ENCODE measurements at regions not wholly inside any gene's neighbourhood (a gene's known extent, or its start where the extent isn't known, plus 50 kb on each side); places are given as distances from the start of the nearest gene placed in this dataset.

DNA sequence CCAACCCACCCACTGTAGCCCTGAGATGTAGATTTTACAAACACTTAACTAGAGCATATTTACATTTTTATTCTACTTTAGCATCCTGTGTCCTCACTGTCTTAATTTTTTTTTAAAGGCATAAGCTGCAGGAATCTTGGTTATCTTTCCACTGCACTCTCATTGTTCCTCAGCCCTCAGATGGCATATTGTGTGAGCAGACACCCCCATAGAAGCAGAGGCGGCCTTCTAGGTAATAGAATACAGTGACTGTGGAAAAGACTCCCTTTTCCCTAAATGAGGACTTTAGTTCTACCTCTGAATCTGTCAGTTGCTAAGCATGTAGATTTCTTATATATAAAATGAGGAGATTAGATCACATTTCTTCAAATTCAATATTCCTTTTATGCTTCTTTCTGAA lies 543.5 kb upstream of the SPHKAP start:
- no peak overlapping the region for H3K27ac ChIP-seq
- H3K4me3 ChIP-seq: no peak overlapping the region
- TF ChIP-seq, protein P1, sequence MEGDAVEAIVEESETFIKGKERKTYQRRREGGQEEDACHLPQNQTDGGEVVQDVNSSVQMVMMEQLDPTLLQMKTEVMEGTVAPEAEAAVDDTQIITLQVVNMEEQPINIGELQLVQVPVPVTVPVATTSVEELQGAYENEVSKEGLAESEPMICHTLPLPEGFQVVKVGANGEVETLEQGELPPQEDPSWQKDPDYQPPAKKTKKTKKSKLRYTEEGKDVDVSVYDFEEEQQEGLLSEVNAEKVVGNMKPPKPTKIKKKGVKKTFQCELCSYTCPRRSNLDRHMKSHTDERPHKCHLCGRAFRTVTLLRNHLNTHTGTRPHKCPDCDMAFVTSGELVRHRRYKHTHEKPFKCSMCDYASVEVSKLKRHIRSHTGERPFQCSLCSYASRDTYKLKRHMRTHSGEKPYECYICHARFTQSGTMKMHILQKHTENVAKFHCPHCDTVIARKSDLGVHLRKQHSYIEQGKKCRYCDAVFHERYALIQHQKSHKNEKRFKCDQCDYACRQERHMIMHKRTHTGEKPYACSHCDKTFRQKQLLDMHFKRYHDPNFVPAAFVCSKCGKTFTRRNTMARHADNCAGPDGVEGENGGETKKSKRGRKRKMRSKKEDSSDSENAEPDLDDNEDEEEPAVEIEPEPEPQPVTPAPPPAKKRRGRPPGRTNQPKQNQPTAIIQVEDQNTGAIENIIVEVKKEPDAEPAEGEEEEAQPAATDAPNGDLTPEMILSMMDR (IDR thresholded peaks at IDR 0.05): no peak
- no peak for DNase-seq (ENCODE audit: low spot score)

DNA sequence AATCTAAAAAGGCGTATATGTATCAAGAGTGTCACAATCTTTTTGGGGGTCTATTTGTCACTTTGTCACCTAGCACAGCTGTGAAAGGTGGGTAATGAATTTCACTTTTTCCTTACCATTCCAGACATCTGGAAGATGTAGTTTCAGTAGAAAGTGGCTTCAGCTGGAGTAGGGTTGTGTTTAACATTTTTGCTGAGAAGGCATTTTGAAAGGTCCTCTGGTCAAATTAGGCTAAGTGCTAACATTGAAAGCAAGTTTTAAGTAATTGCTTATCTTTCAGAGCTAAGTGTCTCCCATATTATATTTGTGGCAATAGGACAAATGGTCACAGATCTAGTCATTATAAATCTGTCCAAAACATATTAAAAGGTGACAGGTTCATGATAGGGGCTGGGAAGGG lies 542.1 kb upstream of the SPHKAP start:
- no peak for DNase-seq (ENCODE audit: low spot score)
- TF ChIP-seq, protein P1 (IDR thresholded peaks at IDR 0.05): no peak
- Histone ChIP-seq H3K27ac (no peak overlapping the region), H3K4me3 (no peak overlapping the region)

DNA sequence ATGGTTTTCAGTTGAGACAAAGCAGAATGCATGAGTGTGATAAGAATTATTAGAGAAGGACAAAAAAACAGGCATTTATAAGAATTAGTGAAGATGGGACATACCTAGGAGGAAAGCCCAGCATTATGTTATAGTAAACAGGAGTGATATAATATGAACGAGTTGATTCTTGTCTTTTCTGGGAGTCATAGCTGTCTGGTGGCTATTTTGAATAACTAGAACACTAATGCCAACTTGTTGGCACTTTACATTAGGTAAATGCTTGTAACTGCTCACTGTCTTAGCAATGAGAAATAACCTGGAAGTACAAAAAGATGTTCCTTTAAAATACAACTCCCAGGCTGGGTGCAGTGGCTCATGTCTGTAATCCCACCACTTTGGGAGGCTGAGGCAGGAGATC lies 540.8 kb upstream of the SPHKAP start:
- no peak overlapping the region for H3K27ac ChIP-seq
- H3K4me3 ChIP-seq: no peak overlapping the region
- TF ChIP-seq, protein P1 (IDR thresholded peaks at IDR 0.05): no peak
- no peak for DNase-seq (ENCODE audit: low spot score)

DNA sequence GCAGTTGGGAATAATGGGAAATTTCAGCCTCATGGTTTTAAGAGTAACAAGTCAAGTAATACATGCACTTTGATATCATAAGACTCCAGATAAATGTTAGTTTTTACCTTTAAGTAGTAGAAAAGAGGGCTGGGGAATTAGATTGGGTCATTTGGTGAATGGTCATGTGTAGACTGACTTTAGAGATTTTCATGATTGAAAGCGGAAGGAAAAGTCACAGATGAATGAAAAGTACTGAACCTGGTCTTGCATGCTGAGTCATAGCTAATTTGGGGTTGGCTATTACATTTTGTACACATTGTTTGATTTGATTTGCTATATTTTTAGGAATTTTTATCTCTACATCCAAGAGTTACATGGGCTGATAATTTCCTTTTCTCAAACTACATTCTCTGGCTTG lies 539.4 kb upstream of the SPHKAP start:
- DNase-seq (ENCODE audit: low spot score): no peak
- Histone ChIP-seq H3K27ac (no peak overlapping the region), H3K4me3 (no peak overlapping the region)
- TF ChIP-seq, protein P1 (IDR thresholded peaks at IDR 0.05): no peak

DNA sequence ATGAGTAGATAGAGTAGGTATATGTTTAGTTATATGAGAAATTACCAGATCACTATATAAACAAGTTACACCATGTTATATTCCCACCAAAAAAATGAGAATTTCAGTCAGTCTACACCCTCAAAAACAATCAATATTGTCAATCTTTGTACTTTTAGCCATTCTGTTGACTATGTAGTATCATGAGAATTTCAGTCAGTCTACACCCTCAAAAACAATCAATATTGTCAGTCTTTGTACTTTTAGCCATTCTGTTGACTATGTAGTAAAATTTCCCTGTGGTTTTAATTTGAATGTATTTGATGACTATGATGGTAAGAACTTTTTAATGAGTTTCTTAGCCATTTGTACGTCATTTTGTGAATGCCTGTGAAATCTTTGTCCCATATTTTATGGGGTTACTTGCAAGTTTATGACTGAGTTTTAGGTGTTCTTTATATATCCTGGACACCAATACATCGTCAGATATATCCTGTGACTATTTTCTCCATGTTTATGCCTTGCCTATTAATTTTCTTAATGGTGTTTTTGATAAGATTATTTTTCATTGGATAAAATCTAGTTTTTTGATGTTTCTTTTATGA lies 528.4 kb upstream of the SPHKAP start:
- H3K4me3 ChIP-seq: no peak overlapping the region
- DNase-seq (ENCODE audit: low spot score): no peak
- no peak overlapping the region for H3K27ac ChIP-seq
- TF ChIP-seq, protein P1 (IDR thresholded peaks at IDR 0.05): no peak

DNA sequence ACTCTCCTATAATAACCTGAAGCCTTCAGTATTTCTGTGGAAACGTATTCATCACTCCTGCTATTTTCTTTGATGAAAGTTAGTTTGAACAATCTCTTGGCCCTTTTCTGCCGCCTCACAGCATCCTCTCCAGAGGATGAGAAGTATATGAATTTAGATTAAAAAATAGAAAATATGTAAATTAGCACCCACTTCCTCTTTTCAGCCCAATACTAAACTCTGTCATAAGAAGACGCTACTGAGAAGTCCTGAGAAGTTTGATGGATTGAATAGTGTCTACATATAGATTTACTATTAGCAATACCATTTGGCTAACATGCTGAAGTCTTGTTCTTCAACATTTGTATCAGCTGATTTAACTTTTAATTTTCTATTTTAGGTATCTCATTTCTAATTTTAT lies 526.4 kb upstream of the SPHKAP start:
- no peak overlapping the region for H3K27ac ChIP-seq
- TF ChIP-seq, protein P1 (IDR thresholded peaks at IDR 0.05): no peak
- H3K4me3 ChIP-seq: no peak overlapping the region
- DNase-seq (ENCODE audit: low spot score): no peak

DNA sequence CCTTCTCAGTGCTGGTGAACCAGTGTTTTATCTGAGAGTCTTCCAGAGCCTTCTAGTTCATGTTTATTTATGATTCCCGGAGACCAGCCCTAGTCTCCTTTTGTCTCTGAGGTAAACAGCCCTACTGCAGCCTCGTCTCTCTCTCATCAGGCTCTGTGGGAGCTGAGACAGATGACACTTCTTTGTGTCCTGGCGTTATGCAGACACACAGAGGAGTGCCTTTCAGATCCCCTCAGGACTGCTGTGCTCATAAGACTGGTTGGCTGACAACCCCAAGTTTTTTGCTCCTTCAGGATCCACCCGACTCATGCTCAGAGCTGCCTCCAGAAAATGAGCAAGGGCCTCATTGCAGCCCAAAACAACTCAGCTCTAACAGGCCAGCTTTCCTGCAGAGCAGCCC lies 523.8 kb upstream of the SPHKAP start:
- TF ChIP-seq, protein P1 (IDR thresholded peaks at IDR 0.05): no peak
- no peak for DNase-seq (ENCODE audit: low spot score)

More for the DNA sequence above, 523.8 kb upstream of the SPHKAP start:
- H3K4me3 ChIP-seq: no peak overlapping the region
- no peak overlapping the region for H3K27ac ChIP-seq
